Ishikawa (cell line): ENCODE measurements at regions not wholly inside any gene's neighbourhood (a gene's known extent, or its start where the extent isn't known, plus 50 kb on each side); places are given as distances from the start of the nearest gene placed in this dataset.

Experiments used
- CEBPB ChIP-seq: IDR thresholded peaks from 2 replicates; pipeline ENCODE4 v1.6.1; 2012
- CREB1 ChIP-seq: IDR thresholded peaks from 2 replicates; pipeline ENCODE4 v1.6.1; 2012; ENCODE audit warnings: low read depth
- EGR1 ChIP-seq: IDR thresholded peaks from 2 replicates; pipeline ENCODE4 v1.6.1; 2012
- EP300 ChIP-seq: IDR thresholded peaks from 2 replicates; pipeline ENCODE4 v1.6.1; 2012; ENCODE audit warnings: borderline replicate concordance
- MAX ChIP-seq: IDR thresholded peaks from 2 replicates; pipeline ENCODE4 v1.6.1; 2012
- RAD21 ChIP-seq: IDR thresholded peaks from 2 replicates; pipeline ENCODE4 v1.6.1; 2012; ENCODE audit warnings: low read depth
- REST ChIP-seq: IDR thresholded peaks from 2 replicates; pipeline ENCODE4 v1.6.1; 2012; ENCODE audit warnings: low read depth, mild to moderate bottlenecking
- TAF1 ChIP-seq: IDR thresholded peaks from 2 replicates; pipeline ENCODE4 v1.6.1; 2012; ENCODE audit warnings: low read depth, mild to moderate bottlenecking
- TEAD4 ChIP-seq: IDR thresholded peaks from 2 replicates; pipeline ENCODE4 v1.6.1; 2012
- YY1 ChIP-seq: IDR thresholded peaks from 2 replicates; pipeline ENCODE4 v1.6.1; 2012; ENCODE audit warnings: low read depth
- ZBTB7A ChIP-seq: IDR thresholded peaks from 2 replicates; pipeline ENCODE4 v1.6.1; 2012; ENCODE audit warnings: low read depth
- TF ChIP-seq, protein P1 (sequence below): IDR thresholded peaks from 2 replicates; pipeline ENCODE4 v1.6.1; 2012

DNA sequence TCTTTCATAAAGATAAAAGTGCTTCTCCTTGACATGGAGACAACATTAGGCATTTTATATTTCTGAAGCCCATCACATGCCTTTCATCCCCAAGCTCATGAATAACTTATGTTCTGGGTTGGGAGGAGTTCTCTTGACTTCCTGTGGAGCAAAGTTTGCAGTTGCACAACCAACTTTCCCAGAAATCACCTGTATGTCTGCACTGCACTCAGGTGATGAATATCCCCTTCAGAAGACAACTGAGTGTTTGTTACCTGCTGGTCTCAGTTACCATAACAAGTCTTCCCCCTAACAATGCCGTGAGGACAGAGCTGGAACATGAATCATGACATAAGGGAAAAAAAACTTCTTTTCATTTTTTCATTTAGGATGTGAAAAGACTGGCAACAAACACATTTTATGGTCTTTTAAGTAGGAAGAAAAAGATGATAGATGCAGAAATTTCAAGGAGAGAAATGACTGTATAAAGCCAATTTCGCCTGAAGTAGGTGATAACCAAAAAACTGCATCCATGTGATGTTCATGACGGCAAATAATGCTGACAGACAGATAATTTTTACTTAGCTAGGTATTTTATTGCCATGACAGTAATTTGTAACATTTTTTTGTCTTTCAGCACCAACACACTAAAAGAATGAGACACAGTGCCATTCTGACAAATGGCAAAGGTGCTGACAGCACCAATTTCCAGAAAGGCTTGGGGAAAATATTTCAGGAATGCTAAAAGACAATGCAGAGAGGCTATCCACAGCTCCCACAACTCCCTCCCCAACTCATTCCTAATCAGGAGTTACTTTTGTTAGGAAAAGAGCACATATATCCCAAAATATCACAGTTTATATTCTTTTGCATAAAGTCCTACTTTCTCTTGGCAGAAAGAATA, 656.3 kb downstream of the PRELID2 start:
- TF ChIP-seq EP300 (no peak), RAD21 (no peak), CEBPB (no peak), EGR1 (no peak), CREB1 (no peak), REST (no peak), YY1 (no peak), TEAD4 (0 out of 2 replicates have a peak, but pooled peaks have one; percentile 4), TAF1 (no peak), ZBTB7A (no peak), MAX (no peak)
- TF ChIP-seq, protein P1, sequence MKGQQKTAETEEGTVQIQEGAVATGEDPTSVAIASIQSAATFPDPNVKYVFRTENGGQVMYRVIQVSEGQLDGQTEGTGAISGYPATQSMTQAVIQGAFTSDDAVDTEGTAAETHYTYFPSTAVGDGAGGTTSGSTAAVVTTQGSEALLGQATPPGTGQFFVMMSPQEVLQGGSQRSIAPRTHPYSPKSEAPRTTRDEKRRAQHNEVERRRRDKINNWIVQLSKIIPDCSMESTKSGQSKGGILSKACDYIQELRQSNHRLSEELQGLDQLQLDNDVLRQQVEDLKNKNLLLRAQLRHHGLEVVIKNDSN, result no peak
